ENCODE measurements at regions not wholly inside any gene's neighbourhood (a gene's known extent, or its start where the extent isn't known, plus 50 kb on each side); places are given as distances from the start of the nearest gene placed in this dataset.

DNA sequence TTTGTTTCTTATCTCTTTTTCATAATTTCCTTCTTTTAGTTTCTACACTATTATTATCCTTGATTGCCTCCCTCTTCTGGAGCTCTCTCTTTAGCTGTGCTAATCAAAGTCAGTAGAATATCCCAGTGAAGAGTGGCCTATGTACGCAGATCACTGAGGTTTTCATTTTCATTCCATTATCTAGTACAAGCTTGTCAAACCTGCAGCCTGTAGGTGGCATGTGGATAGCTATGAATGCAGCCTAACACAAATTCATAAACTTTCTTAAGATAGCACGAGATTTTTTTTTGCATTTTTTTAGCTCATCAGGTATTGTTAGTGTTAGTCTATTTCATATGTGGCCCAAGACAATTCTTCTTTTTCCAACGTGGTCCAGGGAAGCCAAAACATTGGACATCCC, 825.7 kb upstream of the MAP3K7 start:
- no peak for DNase-seq

DNA sequence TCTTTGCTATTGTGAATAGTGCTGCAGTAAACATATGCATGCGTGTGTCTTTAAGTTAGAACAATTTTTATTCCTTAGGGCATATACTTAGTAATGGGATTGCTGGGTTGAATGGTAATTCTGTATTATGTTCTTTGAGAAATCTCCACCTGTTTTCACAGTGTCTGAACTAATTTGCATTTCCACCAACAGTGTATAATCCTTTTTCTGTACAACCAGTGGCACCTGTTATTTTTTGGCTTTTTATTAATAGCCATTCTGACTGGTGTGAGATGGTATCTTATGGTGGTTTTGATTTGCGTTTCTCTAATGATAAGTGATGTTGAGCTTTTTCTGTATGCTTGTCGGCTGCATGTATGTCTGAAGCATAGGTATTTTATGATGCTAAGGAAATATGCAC, 820.8 kb upstream of the MAP3K7 start:
- DNase-seq = no peak

DNA sequence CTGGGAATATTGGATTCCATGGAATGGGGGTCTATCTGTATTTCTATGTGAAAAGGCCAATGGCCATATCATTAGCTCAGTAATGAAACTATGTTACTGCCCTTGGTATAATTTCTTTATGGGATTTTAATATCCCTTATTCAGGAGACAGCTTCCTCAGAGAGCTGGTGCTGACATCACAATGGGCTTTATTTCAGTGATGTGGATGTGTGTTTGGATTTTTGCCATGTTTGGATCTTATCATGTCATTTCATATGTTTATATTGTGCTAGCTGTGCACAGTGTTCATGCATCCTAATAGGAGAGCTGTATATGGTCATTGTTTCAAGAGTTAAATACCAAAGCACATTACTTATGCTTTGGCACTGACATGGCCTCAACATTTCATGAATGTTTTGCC, 806.1 kb upstream of the MAP3K7 start:
- no peak for DNase-seq

DNA sequence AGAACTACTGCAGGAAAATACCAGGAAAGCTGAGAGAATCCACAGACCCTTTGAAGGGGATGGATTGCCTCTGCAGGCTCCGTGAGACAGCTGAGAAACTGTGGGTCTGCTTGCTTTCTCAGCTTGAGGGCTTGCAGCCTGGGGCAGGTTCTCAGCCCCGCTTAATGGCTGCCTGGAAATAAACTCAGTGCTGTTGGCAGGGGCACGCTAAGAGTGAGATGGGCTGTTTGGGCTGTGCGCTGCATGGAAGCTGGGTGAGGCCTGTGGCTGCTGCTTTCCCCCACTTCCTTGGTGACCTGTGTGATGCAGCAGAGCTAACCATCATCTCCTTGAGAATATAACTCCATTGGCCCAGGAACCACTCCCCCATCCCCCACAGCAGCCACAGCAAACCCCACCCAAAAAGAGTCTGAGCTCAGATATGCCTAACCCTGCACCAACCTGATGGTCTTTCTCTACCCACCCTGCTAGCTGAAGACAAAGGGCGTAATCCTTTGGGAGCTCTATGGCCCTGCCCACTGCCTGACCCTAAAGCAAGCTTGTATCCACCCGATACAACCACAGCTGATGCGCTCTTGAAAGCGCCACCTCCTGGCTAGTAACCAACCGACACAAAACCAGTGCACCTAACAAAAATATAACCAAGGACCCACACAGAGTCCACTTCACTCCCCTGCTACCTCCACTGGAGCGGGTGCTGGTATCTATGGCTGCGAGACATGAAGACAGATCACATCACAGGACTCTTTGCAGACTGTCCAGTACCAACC, 800.6 kb upstream of the MAP3K7 start:
- no peak for DNase-seq

DNA sequence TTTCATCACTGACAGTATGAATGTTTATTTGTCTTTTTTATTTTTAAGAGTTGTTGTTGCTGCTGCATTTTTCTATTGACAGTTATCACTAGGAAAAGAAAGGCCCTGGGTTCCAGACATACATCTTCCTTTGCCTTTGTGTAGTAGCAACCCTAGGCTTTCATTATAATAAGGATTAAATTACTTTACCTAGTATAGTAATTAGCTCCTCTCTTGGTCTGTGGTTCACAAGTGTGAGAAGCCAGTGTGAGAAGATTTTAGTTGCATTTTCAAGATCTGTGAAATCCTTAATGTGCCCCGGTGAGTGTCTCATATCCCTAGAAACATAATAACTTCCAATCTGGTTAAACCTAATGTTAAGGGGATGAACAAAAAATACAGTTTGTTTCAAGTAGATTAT, 799.3 kb upstream of the MAP3K7 start:
- no peak for DNase-seq

DNA sequence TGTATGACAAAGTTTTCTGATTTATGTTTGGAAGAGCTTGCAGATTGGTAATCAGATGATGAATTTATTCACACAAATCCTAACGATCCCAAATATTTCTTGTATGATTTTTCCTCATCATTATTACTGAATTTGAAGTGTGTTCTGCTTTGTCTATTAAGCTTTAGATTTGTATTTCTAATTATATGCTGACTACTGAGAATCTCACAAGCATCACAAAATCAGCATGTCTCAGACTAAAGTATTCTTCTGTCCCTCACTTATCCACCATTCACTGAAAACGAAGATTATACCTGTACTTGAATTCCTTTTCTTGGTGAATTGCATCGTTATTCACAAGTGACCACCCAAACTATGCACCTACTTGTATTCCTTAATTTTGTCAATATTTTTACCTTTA, 796.3 kb upstream of the MAP3K7 start:
- DNase-seq = no peak

DNA sequence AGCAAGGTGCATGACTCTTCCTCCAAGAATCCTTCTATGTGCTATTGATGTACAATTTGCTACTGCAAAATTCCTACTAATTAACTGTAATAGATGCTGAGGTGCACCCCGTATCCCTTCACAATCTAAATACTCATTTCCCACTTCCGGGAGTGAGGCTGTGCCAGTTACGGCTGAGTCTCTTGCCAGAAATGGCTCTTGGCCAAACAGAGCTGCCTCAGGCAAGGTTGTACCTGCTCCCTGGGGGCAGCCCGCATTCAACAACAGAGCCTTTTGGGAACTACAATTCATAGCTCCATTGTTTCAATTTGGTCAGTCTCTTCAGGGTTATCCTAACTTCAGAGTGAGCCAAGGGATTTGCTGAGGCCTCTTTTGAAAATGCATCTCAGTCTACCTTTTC, 789.8 kb upstream of the MAP3K7 start:
- no peak for DNase-seq

DNA sequence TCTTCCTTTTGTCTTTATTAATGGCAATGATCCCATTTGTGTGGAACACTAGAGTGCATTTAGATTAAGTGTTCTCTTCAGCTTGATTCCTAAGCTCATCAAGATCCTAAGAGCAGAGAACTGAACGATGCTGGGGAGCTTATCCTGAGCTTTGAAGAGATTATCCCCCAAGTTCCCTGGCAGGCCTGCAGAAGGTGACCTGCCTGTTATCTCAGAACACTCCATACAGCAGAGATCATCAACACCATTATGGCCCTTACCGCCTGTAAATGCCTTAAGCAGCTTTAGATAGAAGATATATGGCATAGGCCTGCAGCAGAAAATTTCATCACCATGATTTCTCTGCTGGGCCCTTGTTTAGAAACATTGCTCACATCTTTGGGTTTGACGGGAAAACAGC, 779.9 kb upstream of the MAP3K7 start:
- no peak for DNase-seq

DNA sequence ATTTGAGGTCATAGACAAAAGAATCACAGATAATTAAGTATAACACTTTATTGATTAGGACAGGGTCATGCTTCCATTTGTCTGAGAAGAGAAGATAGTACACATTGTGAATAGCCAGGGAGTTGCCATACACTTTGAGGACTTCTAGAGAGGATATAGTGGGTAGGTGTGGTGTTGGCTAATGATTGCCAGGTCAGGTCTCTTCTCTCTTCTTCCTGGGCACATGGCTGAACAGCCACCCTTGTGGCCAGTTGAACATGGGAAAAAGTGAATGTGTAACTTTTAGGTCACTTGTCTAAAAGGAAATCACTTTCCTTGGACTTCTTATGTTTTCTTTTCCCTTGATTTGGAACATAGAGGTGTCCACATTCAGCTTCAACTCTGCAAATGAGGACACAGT, 772.1 kb upstream of the MAP3K7 start:
- no peak for DNase-seq

DNA sequence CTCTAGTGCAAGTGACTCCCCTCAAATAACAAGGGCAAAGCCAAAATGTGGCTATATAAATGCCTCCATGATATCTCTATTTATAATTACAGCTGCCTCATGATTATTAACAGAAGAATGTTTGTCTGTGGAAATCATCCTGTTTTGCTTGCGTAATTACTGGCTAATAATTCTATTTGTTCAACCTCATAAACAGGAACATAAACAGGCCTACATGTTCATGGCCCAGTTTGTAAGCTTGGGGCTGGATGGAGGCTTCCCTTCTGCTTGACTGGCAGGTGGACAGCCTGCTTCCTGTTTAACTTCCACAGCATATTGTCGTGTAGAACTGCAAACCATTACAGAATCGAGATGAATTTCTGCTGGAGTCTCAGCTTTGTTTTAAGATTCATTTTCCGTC, 766.0 kb upstream of the MAP3K7 start:
- no peak for DNase-seq

DNA sequence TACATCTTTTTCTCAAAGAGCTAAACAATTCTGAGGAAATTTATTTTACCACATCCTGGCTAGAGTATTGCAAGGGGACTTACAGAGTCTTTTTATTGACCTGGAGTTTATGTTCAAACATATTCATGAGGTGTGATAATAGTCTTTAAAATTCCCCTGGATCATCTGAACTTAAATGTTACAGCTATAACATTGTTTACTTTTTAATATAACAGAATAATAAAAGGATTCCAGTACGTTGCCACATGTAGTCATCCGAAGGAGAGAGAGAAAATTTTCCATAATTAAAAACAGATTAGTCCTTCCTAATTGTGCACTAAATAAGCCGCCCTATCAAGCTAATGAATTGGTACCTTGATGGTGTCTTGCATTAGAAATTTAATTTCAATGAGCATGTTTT, 765.4 kb upstream of the MAP3K7 start:
- DNase-seq = no peak

DNA sequence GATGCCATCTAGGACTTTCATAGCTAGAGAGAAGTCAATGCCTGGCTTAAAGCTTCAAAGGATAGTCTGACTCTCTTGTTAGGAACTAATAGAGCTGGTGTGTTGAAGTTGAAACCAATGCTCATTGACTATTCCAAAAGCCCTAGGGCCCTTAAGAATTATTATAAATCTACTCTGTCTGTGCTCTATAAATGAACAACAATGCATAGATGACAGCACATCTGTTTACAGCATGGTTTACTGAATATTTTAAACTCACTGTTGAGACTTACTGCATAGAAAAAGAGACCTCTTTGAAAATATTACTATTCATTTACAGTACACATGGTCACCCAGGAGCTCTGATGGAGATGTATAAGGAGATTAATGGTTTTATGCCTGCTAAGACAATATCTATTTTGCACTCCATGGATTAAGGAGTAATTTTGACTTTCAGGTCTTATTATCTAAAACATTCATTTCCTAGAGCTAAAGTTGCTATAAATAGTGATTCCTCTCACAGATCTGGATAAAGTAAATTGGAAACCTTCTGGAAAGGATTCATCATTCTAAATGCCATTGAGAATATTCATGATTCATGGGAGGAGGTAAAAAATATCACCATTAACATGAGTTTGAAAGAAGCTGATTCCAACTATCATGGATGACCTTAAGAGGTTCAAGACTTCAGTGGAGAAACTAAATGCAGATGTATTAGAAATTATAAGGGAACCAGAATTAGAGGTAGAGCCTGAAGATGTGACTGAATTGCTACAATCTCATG, 763.5 kb upstream of the MAP3K7 start:
- no peak for DNase-seq

DNA sequence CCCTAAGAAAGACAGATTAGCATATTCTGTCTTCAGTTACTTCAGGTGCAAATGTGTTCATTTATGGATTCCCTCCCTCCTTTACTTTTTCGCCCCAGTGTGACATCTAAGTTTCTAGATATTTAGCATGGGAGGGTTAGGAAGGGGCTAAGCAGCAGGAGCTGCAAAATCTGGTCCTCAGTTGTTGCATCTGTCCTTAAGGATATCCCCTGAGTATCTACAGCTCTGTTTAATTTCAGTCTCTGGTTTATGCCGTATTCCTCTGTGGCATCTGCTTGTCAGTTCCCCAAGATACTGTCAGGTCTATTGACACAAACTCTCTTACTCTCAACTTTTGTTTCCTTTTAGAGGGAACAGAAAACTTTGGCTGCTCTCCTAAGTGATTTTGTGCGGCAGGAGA, 754.6 kb upstream of the MAP3K7 start:
- DNase-seq = peak in 1 of 3 donors; percentile 27

DNA sequence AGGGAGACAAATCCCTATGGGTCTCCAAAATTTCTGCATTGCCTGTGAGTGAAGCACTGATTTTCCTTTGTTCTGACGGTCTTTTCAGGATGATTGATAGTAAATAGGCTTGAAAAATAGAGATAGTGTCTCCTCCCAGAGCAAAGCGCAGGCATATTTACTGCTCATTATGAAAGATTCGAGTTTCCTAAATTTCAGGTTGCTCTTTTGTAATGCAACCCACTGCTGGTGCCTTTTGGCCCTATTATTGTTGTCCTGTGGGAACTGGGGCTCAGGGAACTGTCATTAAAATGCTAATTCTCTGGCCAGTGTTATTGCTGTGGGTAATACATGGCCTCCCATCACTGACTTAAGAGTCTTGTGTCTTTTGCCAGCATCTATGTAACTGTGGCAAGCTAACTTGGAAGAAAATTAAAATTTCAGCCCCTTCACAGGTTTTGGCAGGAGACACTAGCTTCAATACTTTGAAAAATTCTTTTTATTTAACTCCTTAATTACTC, 754.1 kb upstream of the MAP3K7 start:
- DNase-seq = peak in 1 of 3 donors; percentile 41

DNA sequence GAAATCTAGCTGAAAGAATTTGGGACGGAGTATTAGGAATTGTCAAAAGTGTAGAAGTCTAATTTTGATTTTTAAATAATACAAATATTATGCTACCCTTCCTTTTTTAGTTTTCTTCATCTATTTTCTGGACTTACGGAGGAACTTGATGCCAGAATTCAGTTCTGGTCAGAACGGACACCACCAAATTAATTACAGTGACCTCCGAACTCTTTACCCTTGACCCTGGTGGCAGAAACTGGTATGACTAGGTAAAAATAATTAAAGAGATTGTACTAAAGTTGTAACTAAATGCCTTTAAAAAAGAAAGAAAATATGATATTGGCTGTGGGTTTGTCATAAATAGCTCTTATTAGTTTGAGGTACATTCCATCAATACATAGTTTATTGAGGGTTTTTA, 751.1 kb upstream of the MAP3K7 start:
- no peak for DNase-seq

DNA sequence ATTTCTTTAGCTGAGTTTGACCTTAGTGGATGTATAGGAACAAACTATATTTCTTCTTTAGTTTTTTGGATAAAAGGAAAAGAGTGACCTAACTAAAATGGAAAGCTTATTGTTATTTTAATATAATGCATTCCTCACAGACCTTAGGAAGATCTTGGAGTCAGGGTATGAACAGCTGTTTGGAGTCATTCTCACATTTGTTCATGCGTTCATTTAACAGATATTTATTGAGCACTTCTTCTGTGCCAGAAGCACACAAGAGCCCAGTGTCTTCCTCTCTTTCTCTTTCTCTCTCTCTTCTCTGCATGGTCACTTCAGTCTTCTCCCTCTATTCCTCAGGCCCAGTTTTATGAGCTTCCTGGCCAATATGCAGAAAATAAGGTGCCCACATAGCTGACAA, 744.0 kb upstream of the MAP3K7 start:
- DNase-seq = peak in 2 of 3 donors; percentile 39 to 66

DNA sequence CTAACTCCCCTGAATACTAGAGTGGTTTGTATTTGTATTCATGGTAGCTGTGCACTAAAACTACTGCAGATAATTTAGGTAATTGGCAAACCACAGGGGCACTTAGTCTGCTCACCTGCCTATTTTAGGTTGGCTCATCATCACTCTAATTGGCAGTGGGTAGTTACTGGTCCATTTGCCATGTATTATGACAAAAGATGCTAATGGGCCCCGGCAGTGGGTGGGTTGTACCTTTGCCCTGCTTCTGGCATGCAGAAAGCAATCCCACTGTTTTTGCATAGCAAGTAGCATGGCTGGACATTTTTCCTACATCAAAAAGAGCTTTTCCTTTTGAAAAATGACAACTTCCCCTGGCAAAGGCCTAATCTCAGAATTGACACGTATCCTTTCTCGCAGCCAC, 741.4 kb upstream of the MAP3K7 start:
- DNase-seq = no peak

DNA sequence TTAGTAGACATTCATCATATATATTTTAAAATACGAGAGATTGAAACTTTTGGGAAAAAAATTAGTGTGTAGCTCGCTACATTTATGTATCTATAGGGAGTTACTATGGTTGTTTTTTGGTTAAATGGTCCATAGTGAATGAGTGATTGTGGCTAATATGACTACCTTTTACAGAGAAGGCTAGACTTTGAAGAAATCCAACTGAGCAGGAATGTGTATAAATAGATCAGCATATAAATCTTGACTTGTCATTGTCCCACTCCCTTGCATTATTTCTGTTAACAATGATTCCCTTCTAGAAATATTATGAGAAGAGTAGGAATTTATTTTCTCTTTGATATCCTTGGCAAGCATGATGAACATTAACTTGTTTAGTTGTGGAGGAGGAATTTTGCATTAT, 737.8 kb upstream of the MAP3K7 start:
- no peak for DNase-seq

DNA sequence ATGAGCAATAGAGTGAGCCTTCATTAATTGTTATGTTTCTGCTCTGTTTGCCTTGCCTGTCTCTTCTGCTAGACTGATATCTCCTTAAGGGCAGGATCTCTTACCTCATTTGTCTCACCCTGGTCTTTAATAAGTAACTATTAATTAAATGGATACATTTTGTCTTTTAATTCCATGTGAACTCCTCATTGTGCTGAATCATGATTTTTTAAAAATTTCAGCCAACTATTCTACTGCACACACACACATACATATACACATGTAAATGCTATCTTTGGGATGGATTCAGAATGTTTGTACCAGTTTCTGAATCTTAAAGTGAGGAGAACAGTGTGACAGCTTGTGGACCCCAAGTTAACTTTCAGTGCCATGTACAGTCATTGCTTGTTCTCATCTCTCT, 731.1 kb upstream of the MAP3K7 start:
- no peak for DNase-seq

DNA sequence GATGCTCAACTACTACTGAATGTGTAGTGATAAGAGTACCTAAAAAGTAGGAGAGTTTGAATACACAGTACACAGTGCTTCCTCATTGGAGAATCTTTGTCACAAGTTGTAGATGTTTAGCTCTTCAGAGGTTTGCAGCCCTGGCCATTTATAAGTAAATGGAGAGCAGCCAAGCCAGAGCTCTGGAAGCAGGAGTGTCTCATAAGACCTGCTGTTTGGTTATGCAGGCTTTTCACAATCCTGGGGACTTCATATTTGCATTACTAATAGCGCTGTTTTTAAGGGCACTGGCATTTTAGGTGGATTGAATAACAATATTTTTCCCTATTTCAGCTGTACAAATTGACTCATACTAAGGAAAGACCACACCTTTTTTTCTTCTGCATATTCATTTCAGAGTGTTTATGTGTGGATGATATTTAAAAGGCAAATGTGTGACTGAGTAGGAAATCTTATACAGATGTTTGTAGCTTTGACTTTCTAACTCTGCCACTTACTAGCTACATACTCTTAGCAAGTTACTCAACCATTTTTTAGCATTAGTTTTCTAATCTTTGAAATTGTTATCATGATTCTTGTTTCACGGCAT, 730.5 kb upstream of the MAP3K7 start:
- DNase-seq = peak in 1 of 3 donors; percentile 56

DNA sequence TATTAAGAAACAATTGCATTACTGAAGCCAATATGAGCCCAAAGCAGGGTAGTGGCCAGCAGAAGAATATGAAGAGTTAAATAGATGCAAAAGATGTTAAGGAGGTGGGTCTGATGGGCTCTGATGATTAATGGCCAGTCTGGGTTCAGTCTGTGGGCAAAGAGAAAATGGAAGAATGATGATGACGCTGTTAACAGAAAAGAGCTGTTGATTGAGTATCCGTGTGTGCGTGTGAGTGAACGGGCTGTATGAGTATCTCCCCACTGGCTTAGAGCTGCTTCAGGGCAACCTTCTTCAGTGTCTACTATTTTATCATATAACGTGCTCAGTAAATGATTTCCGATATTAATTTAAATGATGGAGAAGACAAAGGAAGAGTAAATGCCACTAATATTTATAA, 723.3 kb upstream of the MAP3K7 start:
- DNase-seq = no peak

DNA sequence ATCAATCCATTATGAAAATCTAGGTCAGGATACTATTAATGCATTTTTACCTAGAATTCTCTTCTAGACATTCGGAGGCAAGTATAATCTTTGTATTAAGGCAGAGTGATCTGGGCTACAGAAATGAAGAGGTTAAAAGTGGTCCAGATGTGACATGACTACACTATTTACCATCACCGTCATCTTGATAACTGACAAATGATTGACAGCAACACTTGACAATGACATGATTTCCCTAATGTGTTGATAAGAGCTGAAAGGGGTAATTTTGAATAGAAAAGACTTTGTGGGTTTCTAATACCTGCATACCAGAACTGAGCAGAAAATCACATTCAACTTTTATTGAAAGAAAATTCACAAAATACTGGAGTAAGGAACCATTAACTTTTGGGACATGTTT, 718.9 kb upstream of the MAP3K7 start:
- DNase-seq = no peak

DNA sequence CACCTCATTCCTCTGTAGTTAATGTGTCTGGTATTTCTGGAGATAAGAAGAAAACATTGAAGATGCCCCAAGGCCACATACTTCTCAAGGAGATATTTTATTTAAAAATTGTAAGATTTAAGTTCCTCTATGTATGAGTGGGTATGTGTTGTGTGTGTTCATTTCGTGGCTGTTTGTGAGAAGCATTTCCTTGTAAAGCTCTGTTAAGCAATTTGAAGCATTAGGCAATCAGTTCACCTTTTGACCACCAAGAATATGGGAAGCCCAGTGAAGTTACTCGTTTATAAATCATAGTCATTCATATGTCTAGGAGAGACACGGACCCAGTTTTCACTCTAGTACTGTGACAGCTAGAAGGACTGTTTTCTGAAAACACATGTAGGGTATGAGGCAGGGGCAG, 717.6 kb upstream of the MAP3K7 start:
- no peak for DNase-seq
